HG02763 (cell line): ENCODE measurements at regions not wholly inside any gene's neighbourhood (a gene's known extent, or its start where the extent isn't known, plus 50 kb on each side); places are given as distances from the start of the nearest gene placed in this dataset.

ENCODE experiments used
- ATAC-seq: cut with Tn5 transposase; IDR thresholded peaks from one replicate; pipeline ENCODE4 v1.9.1; 2021; ENCODE audit warnings: mild to moderate bottlenecking, moderate library complexity; ENCODE audit not compliant: unreplicated experiment

- ATAC-seq: no peak
Observed at GRCh38 chr12:107888789-107889188, 114.3 kb downstream of the ASCL4 start.

GRCh38 chr12:107891967-107892366 lies 117.5 kb downstream of the ASCL4 start:
- no peak for ATAC-seq

GRCh38 chr12:107894589-107894988 lies 120.1 kb downstream of the ASCL4 start:
- no peak for ATAC-seq

GRCh38 chr12:107895966-107896365 lies 121.5 kb downstream of the ASCL4 start:
- no peak for ATAC-seq

GRCh38 chr12:107900588-107900987 lies 126.1 kb downstream of the ASCL4 start:
- ATAC-seq: no peak

- peak; percentile 87 for ATAC-seq
Observed at GRCh38 chr12:107903341-107904061, 129.0 kb downstream of the ASCL4 start.

GRCh38 chr12:107906707-107907106 lies 132.2 kb downstream of the ASCL4 start:
- no peak for ATAC-seq

GRCh38 chr12:107912421-107913004 lies 138.0 kb downstream of the ASCL4 start:
- ATAC-seq: no peak

GRCh38 chr12:107914460-107914977 lies 140.0 kb downstream of the ASCL4 start:
- ATAC-seq: no peak

- no peak for ATAC-seq
Observed at GRCh38 chr12:107917912-107918800, 143.7 kb downstream of the ASCL4 start.

GRCh38 chr12:107921062-107921461 lies 146.6 kb downstream of the ASCL4 start:
- no peak for ATAC-seq

GRCh38 chr12:107925125-107925524 lies 150.6 kb downstream of the ASCL4 start:
- ATAC-seq: no peak

- ATAC-seq: no peak
Observed at GRCh38 chr12:107929436-107929835, 154.9 kb downstream of the ASCL4 start.

- ATAC-seq: no peak
Observed at GRCh38 chr12:107931761-107932160, 157.3 kb downstream of the ASCL4 start.

GRCh38 chr12:107938446-107938845 lies 163.9 kb downstream of the ASCL4 start:
- no peak for ATAC-seq

- no peak for ATAC-seq
Observed at GRCh38 chr12:107948391-107948945, 174.0 kb downstream of the ASCL4 start.

GRCh38 chr12:107951024-107951423 lies 176.5 kb downstream of the ASCL4 start:
- no peak for ATAC-seq

GRCh38 chr12:107955966-107956643 lies 173.0 kb upstream of the WSCD2 start:
- ATAC-seq: no peak

- ATAC-seq: no peak
Observed at GRCh38 chr12:107957459-107957858, 171.6 kb upstream of the WSCD2 start.

GRCh38 chr12:107963635-107964034 lies 165.5 kb upstream of the WSCD2 start:
- ATAC-seq: no peak

- ATAC-seq: no peak
Observed at GRCh38 chr12:107967170-107967569, 161.9 kb upstream of the WSCD2 start.
